Type B pancreatic cell (in vitro differentiated cells): ENCODE measurements at regions not wholly inside any gene's neighbourhood (a gene's known extent, or its start where the extent isn't known, plus 50 kb on each side); places are given as distances from the start of the nearest gene placed in this dataset.

Source experiments
- DNase-seq: peaks from one replicate; pipeline ENCODE4 v3.0.0; 2021; ENCODE audit warnings: mixed read lengths; ENCODE audit not compliant: unreplicated experiment; ENCODE audit errors: extremely low spot score
- H3K27ac Mint-ChIP-seq: 2 replicates; pipeline ENCODE4 v1.8.0; 2021; ENCODE audit warnings: mild to moderate bottlenecking, mixed read lengths
- H3K27me3 Mint-ChIP-seq: 2 replicates; pipeline ENCODE4 v1.8.0; 2021; ENCODE audit warnings: mixed read lengths
- H3K36me3 Mint-ChIP-seq: 2 replicates; pipeline ENCODE4 v1.8.0; 2021; ENCODE audit warnings: mixed read lengths
- H3K4me1 Mint-ChIP-seq: one replicate; pipeline ENCODE4 v1.8.0; 2021; ENCODE audit warnings: mixed read lengths; ENCODE audit not compliant: unreplicated experiment
- H3K4me3 Mint-ChIP-seq: 2 replicates; pipeline ENCODE4 v1.8.0; 2021; ENCODE audit warnings: mild to moderate bottlenecking, mixed read lengths
- H3K9me3 Mint-ChIP-seq: 2 replicates; pipeline ENCODE4 v1.8.0; 2021; ENCODE audit warnings: mixed read lengths
- CTCF ChIP-seq: fragments of 200-600 bp; sonication (generic); conservative IDR thresholded peaks from 2 replicates; pipeline ENCODE4 v1.5.0; 2021; ENCODE audit warnings: antibody characterized with exemption, mild to moderate bottlenecking

- Mint-ChIP-seq H3K27ac (no peak overlapping the region), H3K4me3 (no peak overlapping the region), H3K36me3 (no peaks in the 10 kb centered on the region), H3K27me3 (no peaks in the 10 kb centered on the region), H3K9me3 (no peaks in the 10 kb centered on the region), H3K4me1 (peaks cover 4% of the 10 kb centered on the region)
- TF ChIP-seq CTCF = no peak
- peak; percentile 58 for DNase-seq
Observed at GRCh38 chr6:43964659-43965570, 162.3 kb downstream of the MRPL14 start.

GRCh38 chr6:43963877-43964658, 163.2 kb downstream of the MRPL14 start:
- H3K36me3 Mint-ChIP-seq = no peaks in the 10 kb centered on the region
- TF ChIP-seq CTCF = no peak
- no peaks in the 10 kb centered on the region for H3K9me3 Mint-ChIP-seq
- no peak for DNase-seq
- H3K27ac Mint-ChIP-seq = no peak overlapping the region
- H3K4me3 Mint-ChIP-seq = no peak overlapping the region
- H3K27me3 Mint-ChIP-seq = no peaks in the 10 kb centered on the region
- H3K4me1 Mint-ChIP-seq = peaks cover 4% of the 10 kb centered on the region

GRCh38 chr6:43963203-43963602, 164.0 kb downstream of the MRPL14 start:
- H3K9me3 Mint-ChIP-seq = no peaks in the 10 kb centered on the region
- no peak overlapping the region for H3K4me3 Mint-ChIP-seq
- no peaks in the 10 kb centered on the region for H3K27me3 Mint-ChIP-seq
- no peak overlapping the region for H3K27ac Mint-ChIP-seq
- H3K4me1 Mint-ChIP-seq = no peaks in the 10 kb centered on the region
- TF ChIP-seq CTCF = no peak
- no peaks in the 10 kb centered on the region for H3K36me3 Mint-ChIP-seq
- DNase-seq = no peak

- TF ChIP-seq CTCF = no peak
- H3K4me1 Mint-ChIP-seq = no peaks in the 10 kb centered on the region
- H3K27ac Mint-ChIP-seq = no peak overlapping the region
Observed at GRCh38 chr6:43962458-43962857, 164.8 kb downstream of the MRPL14 start.

GRCh38 chr6:43957273-43957672, 170.0 kb downstream of the MRPL14 start:
- DNase-seq = no peak
- Mint-ChIP-seq H3K4me3 (no peak overlapping the region), H3K4me1 (peaks cover 6% of the 10 kb centered on the region), H3K27me3 (no peaks in the 10 kb centered on the region), H3K27ac (no peak overlapping the region), H3K36me3 (no peaks in the 10 kb centered on the region), H3K9me3 (peaks cover 5% of the 10 kb centered on the region)
- no peak for TF ChIP-seq CTCF

More at GRCh38 chr6:43962458-43962857, 164.8 kb downstream of the MRPL14 start:
- Mint-ChIP-seq H3K9me3 (no peaks in the 10 kb centered on the region), H3K27me3 (no peaks in the 10 kb centered on the region), H3K36me3 (no peaks in the 10 kb centered on the region), H3K4me3 (no peak overlapping the region)
- DNase-seq = no peak
